Glomerular visceral epithelial cell (primary cell): ENCODE measurements at regions not wholly inside any gene's neighbourhood (a gene's known extent, or its start where the extent isn't known, plus 50 kb on each side); places are given as distances from the start of the nearest gene placed in this dataset.
"Not testable (repeated sequence)": the region's sequence is repeated elsewhere in the genome, so short reads cannot be mapped to it uniquely, and the experiment has no call there.

Experiments
- DNase-seq: peaks from one replicate; pipeline ENCODE4 v3.0.0-alpha.2; 2016; ENCODE audit errors: extremely low spot score

GRCh38 chrX:112368371-112368770, 285.8 kb upstream of the TRPC5 start:
- no peak for DNase-seq

- no peak for DNase-seq
Measured at GRCh38 chrX:112367065-112367464, 284.5 kb upstream of the TRPC5 start.

GRCh38 chrX:112359906-112360305, 277.3 kb upstream of the TRPC5 start:
- DNase-seq, result no peak

DNA sequence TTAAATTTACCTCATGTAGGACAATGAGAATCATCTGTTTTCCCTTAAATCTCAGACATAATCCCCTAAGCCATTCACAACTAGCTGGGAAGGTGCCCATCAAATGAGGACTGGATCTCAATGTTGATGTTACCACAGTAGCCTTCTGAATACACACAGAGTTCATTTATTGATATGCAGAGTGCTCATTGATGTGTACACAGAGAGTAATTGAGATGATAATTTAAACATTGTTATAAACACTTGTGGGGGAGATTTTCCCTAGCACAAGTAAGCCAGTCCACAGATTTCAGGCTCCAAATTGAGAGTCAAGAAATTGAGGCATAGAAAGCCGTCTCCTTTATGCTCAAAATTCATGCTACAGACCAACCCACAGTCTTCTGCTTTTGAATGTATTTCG, 273.4 kb upstream of the TRPC5 start:
- DNase-seq, result no peak

DNA sequence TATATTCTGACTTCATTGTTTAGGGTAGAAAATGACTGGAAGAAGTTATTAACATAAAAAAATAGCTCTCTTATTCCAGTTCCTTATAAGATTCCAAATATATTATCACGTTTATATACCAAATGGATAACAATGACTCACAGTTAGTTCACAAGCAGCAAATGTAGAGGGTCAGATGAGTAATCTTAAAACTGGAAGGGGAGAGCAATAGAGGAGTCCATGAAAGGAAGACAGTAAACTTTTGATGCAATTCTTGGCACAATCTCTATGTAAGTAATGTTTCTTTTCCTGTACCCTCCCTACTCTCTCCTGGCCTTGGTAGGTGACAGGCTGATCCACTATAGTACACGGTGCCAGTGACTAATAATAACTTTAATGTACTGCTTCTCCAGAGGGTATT, 259.0 kb upstream of the TRPC5 start:
- no peak for DNase-seq

DNA sequence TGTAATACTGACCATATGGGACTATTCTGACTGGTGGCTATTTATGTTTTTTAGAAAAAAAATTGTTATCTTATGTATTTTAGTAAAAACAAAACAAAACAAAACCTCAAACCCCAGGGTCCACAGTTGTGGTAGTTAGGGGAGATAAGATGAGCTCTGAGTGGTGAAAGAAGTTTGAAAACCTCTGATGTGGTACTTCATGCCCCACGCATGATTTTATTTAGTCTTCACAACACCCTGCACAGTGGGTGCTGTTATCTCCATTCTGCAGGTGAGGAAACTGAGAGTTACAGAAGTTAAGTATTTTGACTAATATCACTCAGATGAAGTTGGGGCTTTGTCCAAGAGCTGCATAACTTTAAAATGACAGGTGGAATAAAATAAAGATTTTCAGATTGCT, 230.6 kb upstream of the TRPC5 start:
- no peak for DNase-seq

DNA sequence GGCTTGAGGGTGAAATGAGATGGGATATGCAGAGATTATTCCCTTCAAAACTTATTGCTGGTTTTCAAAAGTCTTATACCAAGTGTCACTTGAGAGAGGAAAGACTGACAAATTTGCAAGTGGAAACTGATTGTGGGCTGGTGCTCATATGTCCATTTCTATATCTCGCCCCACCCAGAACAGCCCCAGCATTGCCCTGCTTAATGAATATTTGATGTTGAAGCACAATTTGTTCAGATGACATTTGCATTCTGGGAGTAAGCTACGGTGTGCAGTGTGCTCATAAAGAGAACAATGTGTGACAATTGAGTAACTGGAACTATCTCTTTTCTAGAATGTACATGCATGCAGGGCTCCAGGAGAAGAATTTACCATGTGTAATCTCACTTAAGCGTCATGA, 223.5 kb upstream of the TRPC5 start:
- DNase-seq, result no peak

DNA sequence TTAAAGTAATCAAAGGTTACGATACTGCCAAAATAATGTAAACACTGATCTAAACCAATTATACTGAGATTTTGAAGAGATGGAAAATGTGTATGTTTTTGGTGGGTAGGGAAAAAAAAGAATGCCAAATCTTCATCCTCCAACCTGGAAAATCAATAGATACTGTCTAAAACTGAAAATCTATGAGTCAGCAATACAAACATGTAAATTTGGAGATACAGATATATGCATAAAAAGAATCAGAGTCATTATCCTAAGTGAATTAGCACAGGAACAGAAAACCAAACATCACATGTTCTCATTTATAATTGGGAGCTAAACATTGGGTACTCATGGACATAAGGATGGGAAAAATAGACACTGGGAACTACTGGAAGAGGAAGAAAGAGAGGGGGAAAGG, 197.4 kb upstream of the TRPC5 start:
- DNase-seq, result no peak

GRCh38 chrX:112270991-112271390, 188.4 kb upstream of the TRPC5 start:
- DNase-seq, result no peak

GRCh38 chrX:112266136-112266535, 183.6 kb upstream of the TRPC5 start:
- DNase-seq, result peak; percentile 0

DNA sequence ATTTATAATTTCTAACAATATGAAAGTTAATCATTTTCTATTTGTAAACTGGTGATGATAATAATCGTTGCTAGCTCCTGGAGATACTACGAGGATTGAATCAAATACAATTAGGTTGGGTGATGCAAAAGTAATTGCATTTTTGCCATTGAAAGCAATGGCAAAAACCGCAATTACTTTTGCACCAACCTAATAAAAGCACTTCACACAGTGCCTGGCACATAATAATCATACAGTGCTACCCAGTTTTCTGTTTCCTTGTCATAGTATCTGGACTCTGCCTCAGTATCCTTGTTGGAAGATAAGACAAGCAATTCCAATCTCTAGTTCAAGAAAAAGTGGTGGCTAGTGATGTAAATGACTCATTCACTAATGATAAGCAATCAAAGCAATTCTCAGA, 176.8 kb upstream of the TRPC5 start:
- no peak for DNase-seq

DNA sequence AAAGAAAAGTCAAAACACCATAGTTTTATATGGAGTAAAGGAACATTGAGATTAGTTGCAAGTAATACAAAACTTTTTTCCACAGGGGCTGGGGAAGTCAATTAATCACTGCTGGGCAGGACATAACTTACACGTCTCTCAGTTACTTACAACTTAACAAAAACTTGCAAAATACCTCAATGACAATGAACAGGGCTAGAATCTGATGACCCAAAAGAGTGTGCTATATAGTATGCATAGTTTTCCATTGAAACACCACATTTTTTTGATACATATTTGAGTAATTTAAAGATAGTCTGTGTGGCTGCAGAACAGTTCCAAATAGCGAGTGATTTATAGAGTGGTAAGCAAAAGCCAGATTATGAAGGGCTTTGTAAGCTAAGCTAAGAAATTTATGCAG, 172.3 kb upstream of the TRPC5 start:
- no peak for DNase-seq

- DNase-seq, result no peak
Measured at GRCh38 chrX:112247714-112248113, 165.1 kb upstream of the TRPC5 start.

- no peak for DNase-seq
Measured at GRCh38 chrX:112235547-112235946, 153.0 kb upstream of the TRPC5 start.

DNA sequence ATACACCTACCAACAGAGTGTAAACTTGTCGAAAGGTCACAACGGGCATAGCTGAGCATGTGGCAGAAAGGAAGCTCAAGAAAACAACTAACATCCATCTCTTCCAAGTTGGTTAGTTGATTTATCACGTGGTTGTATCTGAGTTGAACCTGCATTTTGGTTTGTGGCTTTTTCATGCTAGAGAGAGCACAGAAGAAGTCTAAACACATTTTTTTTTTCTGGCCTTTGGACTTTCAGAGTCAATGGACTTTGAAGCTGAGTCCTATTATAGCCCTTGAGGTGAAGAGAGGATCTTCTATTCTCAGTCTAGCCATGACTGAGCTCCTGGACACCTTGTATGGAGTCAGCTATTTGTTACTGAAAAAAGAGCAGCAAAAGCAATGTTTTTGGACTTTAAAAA, 150.6 kb upstream of the TRPC5 start:
- no peak for DNase-seq

DNA sequence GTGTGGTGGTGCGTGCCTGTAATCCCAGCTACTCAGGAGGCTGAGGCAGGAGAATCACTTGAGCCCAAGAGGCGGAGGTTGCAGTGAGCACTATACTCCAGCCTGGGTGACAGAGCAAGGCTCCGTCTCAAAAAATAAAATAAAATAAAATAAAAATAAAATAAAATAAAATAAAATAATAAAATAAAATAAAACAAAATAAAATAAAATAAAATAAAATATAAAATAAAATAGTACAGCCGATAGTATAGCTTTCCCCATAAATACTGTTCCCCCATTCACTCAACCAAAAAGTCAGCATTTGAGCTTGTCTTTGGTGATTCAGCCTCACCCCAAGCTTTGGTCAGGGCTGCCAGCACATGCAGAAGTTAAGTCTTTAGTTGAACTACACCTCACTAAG, 144.2 kb upstream of the TRPC5 start:
- DNase-seq, result not testable (repeated sequence)

DNA sequence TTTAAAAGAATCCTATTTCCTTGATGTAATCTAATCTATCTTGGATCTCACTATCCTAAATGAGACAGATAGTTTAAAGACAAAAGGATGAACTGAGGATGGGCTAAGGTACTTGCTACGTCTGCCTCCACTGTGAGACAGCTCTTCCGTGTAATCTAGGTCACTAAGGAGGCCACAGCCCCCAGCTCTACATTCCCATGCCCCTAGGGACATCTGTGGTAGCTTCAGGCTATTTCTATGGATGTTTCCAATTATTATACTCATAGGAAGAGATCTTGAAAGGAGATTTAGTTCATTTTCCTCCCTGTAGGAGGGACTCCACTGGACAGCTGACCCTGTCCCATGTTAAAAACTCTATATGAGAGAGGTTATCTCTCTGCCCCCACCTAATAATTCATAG, 140.8 kb upstream of the TRPC5 start:
- DNase-seq, result no peak

DNA sequence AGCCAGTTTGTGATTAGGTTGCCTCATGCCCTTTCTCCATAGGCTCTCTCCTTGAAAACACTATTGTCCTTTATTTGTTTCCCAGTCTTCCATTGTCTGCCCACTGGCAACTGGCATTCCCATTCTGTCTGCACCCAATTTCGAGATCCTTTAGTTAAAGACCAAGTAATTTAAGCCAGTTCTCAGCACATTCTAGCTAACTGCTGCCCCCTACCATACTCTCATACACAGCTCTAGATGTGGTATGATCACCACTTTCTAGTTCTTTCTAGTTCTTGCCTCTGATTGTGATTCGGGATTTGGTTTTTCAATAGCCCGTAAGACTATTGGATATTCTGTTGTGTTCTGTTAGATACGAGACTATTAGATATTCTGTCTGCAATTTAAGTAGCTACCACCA, 135.8 kb upstream of the TRPC5 start:
- no peak for DNase-seq

- DNase-seq, result peak; percentile 6
Measured at GRCh38 chrX:112211459-112211858, 128.9 kb upstream of the TRPC5 start.

DNA sequence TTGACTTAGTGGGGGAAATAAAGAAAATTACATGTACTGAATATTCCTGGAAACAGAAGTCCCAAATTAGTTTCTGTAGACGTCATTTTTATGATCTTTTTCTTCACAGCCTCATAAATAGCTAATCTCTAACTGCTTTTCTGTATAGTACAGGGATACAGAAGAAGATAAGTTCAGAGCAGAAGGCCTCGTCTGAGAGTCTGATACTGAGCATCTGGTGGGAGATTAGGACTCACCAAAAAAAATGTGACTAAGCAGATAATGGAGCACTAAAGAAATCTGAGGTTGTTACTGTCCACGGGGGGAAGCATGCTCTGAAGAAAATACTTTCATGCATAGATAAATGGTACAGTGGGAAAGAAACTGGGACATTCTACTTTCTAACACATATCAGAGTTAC, 115.3 kb upstream of the TRPC5 start:
- no peak for DNase-seq

DNA sequence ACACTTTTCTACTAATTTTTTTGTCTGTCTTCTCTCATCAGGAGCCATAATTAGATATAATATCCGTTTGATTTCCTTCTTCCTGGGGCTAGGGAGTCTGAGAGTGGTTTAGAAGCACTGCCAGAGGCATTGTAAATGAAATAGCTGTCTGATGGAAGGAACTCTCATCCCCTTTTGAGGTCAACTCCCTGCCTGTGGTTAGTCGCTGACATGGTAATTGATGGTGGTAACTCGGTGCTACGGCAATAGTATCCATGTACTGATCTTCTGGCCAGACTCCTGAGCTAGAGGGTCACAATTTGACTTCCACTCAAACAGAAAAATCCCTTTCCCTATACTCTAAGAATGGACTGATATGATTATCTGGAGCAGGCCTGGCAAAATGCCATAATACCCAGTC, 108.1 kb upstream of the TRPC5 start:
- DNase-seq, result no peak

DNA sequence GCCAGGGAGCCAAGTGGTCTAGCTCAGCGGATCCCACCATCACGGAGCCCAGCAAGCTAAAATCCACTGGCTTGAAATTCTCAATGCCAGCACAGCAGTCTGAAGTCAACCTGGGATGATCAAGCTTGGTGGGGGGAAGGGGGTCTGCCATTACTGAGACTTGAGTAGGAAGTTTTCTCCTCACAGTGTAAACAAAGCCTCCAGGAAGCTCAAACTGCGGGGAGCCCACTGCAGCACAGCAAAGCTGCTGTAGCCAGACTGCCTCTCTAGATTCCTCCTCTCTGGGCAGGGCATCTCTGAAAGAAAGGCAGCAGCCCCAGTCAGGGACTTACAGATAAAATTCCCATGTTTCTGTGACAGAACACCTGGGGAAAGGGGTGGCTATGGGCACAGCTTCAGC, 98.8 kb upstream of the TRPC5 start:
- DNase-seq, result not testable (repeated sequence)

- DNase-seq, result no peak
Measured at GRCh38 chrX:112164420-112164819, 81.8 kb upstream of the TRPC5 start.

GRCh38 chrX:112163906-112164305, 81.3 kb upstream of the TRPC5 start:
- DNase-seq, result no peak

- DNase-seq, result no peak
Measured at GRCh38 chrX:112148397-112148796, 65.8 kb upstream of the TRPC5 start.
